Natural killer cell (primary cell): ENCODE measurements at regions not wholly inside any gene's neighbourhood (a gene's known extent, or its start where the extent isn't known, plus 50 kb on each side); places are given as distances from the start of the nearest gene placed in this dataset.

Experiments
- ATAC-seq, 3 donors: fragments of 150-1000 bp in 2 of 3; fragments of 200-7000 bp in 1 of 3; cut with Tn5 transposase; 1 replicate in 1 of 3; 2 replicates in 2 of 3; pipeline ENCODE4 v1.10.0; 2021; ENCODE audit warnings: mild to moderate bottlenecking in 2 of 3, moderate library complexity in 2 of 3
- DNase-seq, 2 donors: peaks; one replicate each; pipeline versions ENCODE4 v3.0.0 to v3.0.0-alpha.2; 2013 to 2021; ENCODE audit warnings: mixed read lengths in 1 of 2
- H3K27ac ChIP-seq: one replicate; pipeline ENCODE4 v1.5.1; 2013; ENCODE audit warnings: mild to moderate bottlenecking, low read length
- H3K27me3 ChIP-seq: one replicate; pipeline ENCODE4 v1.6.1; 2013; ENCODE audit warnings: low read length; ENCODE audit not compliant: control insufficient read depth, insufficient read depth
- H3K36me3 ChIP-seq: one replicate; pipeline ENCODE4 v1.6.1; 2013; ENCODE audit warnings: low read length; ENCODE audit not compliant: control insufficient read depth, insufficient read depth
- H3K4me1 ChIP-seq: one replicate; pipeline ENCODE4 v1.6.1; 2013; ENCODE audit warnings: low read length; ENCODE audit not compliant: control insufficient read depth, insufficient read depth
- H3K4me3 ChIP-seq: one replicate; pipeline ENCODE4 v1.5.1; 2013; ENCODE audit warnings: low read length
- H3K9me3 ChIP-seq: one replicate; pipeline ENCODE4 v1.6.1; 2013; ENCODE audit warnings: low read length; ENCODE audit not compliant: control insufficient read depth, insufficient read depth
- H3K27ac Mint-ChIP-seq, 2 donors: one replicate each; pipeline ENCODE4 v1.8.0; 2022; ENCODE audit warnings: mild to moderate bottlenecking in 2 of 2, mixed read lengths in 2 of 2, moderate library complexity in 1 of 2
- H3K27me3 Mint-ChIP-seq, 2 donors: one replicate each; pipeline ENCODE4 v1.8.0; 2022; ENCODE audit warnings: low read depth in 2 of 2, mixed read lengths in 2 of 2
- H3K36me3 Mint-ChIP-seq: one replicate; pipeline ENCODE4 v1.8.0; 2022; ENCODE audit warnings: mixed read lengths
- H3K4me1 Mint-ChIP-seq, 2 donors: one replicate each; pipeline ENCODE4 v1.8.0; 2022; ENCODE audit warnings: mixed read lengths in 2 of 2
- H3K4me3 Mint-ChIP-seq: one replicate; pipeline ENCODE4 v1.8.0; 2022; ENCODE audit warnings: mild to moderate bottlenecking, moderate library complexity, mixed read lengths
- H3K9me3 Mint-ChIP-seq, 2 donors: one replicate each; pipeline ENCODE4 v1.8.0; 2022; ENCODE audit warnings: mixed read lengths in 2 of 2
- CTCF ChIP-seq: fragments of 200-600 bp; IDR thresholded peaks from one replicate; pipeline ENCODE4 v1.8.0; 2022; ENCODE audit warnings: antibody characterized with exemption
- WGBS: methylation state at CpG from one replicate; pipeline ENCODE4 v1.1.7; 2013; ENCODE audit warnings: missing lambda C conversion rate; ENCODE audit not compliant: insufficient coverage; 5-methylcytosine and 5-hydroxymethylcytosine counted together
- intact Hi-C: fragments of 100-400 bp; cut with micrococcal nuclease; formaldehyde crosslinking; loops from one replicate; pipeline ENCODE4 v1.14.2; 2022

- Histone ChIP-seq H3K4me3 (no peak overlapping the region), H3K4me1 (no peaks in the 10 kb centered on the region), H3K27ac (no peak overlapping the region), H3K9me3 (no peaks in the 10 kb centered on the region), H3K36me3 (no peaks in the 10 kb centered on the region), H3K27me3 (no peaks in the 10 kb centered on the region)
- no peak for TF ChIP-seq CTCF
- DNase-seq (no peak), ATAC-seq (no peak)
- H3K4me3 Mint-ChIP-seq: no peak overlapping the region
- WGBS: no CpG with 5 or more reads among the region's 2 CpGs
- intact Hi-C loops: no loop called here
- H3K36me3 Mint-ChIP-seq: no peaks in the 10 kb centered on the region
- H3K27ac Mint-ChIP-seq: no peak overlapping the region
- no peaks in the 10 kb centered on the region for H3K4me1 Mint-ChIP-seq
- H3K27me3 Mint-ChIP-seq: no peaks in the 10 kb centered on the region
- H3K9me3 Mint-ChIP-seq: no peaks in the 10 kb centered on the region
These were observed 256.5 kb upstream of the USP15 start for GRCh38 chr12:62003701-62004100.

GRCh38 chr12:62005615-62006014 is 254.6 kb upstream of the USP15 start:
- no peaks in the 10 kb centered on the region for H3K4me1 ChIP-seq
- Mint-ChIP-seq H3K4me1 (no peaks in the 10 kb centered on the region), H3K4me3 (no peak overlapping the region), H3K27ac (no peak overlapping the region), H3K27me3 (no peaks in the 10 kb centered on the region), H3K36me3 (no peaks in the 10 kb centered on the region), H3K9me3 (no peaks in the 10 kb centered on the region)
- no peak for ATAC-seq
- no peak overlapping the region for H3K27ac ChIP-seq
- no peaks in the 10 kb centered on the region for H3K27me3 ChIP-seq
- no peak for DNase-seq
- TF ChIP-seq CTCF: no peak
- intact Hi-C loops: no loop called here
- H3K4me3 ChIP-seq: no peak overlapping the region
- H3K36me3 ChIP-seq: no peaks in the 10 kb centered on the region
- H3K9me3 ChIP-seq: no peaks in the 10 kb centered on the region
- 72% methylated on average over 2 of the region's 2 CpGs for WGBS

GRCh38 chr12:62006076-62006732 is 254.0 kb upstream of the USP15 start:
- Mint-ChIP-seq H3K27ac (no peak overlapping the region), H3K27me3 (no peaks in the 10 kb centered on the region), H3K4me3 (no peak overlapping the region), H3K36me3 (no peaks in the 10 kb centered on the region), H3K4me1 (no peaks in the 10 kb centered on the region), H3K9me3 (no peaks in the 10 kb centered on the region)
- whole genome bisulfite sequencing: 78% methylated on average over 1 of the region's 5 CpGs
- peak in 1 of 2 donors; percentile 54 for DNase-seq
- peak; percentile 45 for TF ChIP-seq CTCF
- intact Hi-C loops: no loop called here
- ATAC-seq: no peak
- no peaks in the 10 kb centered on the region for H3K9me3 ChIP-seq
- H3K4me3 ChIP-seq: no peak overlapping the region
- H3K27ac ChIP-seq: no peak overlapping the region
- H3K4me1 ChIP-seq: no peaks in the 10 kb centered on the region
- no peaks in the 10 kb centered on the region for H3K36me3 ChIP-seq
- no peaks in the 10 kb centered on the region for H3K27me3 ChIP-seq

- Histone ChIP-seq H3K9me3 (no peaks in the 10 kb centered on the region), H3K27me3 (no peaks in the 10 kb centered on the region), H3K36me3 (no peaks in the 10 kb centered on the region), H3K27ac (no peak overlapping the region), H3K4me3 (no peak overlapping the region), H3K4me1 (no peaks in the 10 kb centered on the region)
- H3K4me3 Mint-ChIP-seq: no peak overlapping the region
- H3K27ac Mint-ChIP-seq: no peak overlapping the region
- intact Hi-C loops: no loop called here
- TF ChIP-seq CTCF: no peak
- H3K4me1 Mint-ChIP-seq: no peaks in the 10 kb centered on the region
- H3K9me3 Mint-ChIP-seq: no peaks in the 10 kb centered on the region
- DNase-seq: no peak
- no peak for ATAC-seq
- H3K36me3 Mint-ChIP-seq: no peaks in the 10 kb centered on the region
- H3K27me3 Mint-ChIP-seq: no peaks in the 10 kb centered on the region
- WGBS: 67% methylated on average over 1 of the region's 2 CpGs
These were observed 251.5 kb upstream of the USP15 start for GRCh38 chr12:62008703-62009102.
